ENCODE measurements at regions not wholly inside any gene's neighbourhood (a gene's known extent, or its start where the extent isn't known, plus 50 kb on each side); places are given as distances from the start of the nearest gene placed in this dataset.

DNA sequence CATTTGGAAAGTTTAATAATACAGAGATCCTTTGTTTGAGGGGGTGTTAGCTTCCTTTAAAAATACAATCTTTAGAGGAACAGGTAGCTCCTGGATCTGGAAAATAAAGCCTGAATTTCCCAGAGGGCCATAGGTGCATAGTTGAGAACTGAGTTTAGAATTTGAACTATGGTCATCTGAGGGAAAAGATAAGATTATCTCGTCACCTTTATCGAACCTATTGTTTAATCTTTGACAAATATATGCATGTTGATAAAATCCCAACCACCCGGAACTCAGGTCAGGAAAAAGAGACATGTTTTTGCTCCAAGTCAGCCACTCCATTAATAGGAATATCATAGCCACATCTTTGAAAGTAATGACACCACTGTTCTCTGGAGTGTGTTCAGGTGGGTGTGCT lies 91.7 kb upstream of the FAM169A start:
- intact Hi-C loops (cut with micrococcal nuclease; ENCODE audit: unreplicated experiment) (no loop called here), in situ Hi-C loops (cut with MboI) (no loop called here)
- H3K27me3 ChIP-seq (replicated peaks in 1 of 2; ENCODE audit: control insufficient read depth in 2 of 2, insufficient read depth in 2 of 2, low read length in 1 of 2): no peaks in the 10 kb centered on the region
- H3K4me3 ChIP-seq: no peak overlapping the region
- H4K20me1 ChIP-seq (ENCODE audit: control insufficient read depth, insufficient read depth): no peaks in the 10 kb centered on the region
- ChIA-PET RAD21 (ENCODE audit: unreplicated experiment) (no interaction called here), POLR2A (no interaction called here), CTCF (no interaction called here), SMC1A (ENCODE audit: uncharacterized antibody, unreplicated experiment) (no interaction called here)
- H3K79me2 ChIP-seq (ENCODE audit: control insufficient read depth, insufficient read depth, low read length): no peaks in the 10 kb centered on the region
- H3K9ac ChIP-seq (ENCODE audit: control insufficient read depth, insufficient read depth, low read length): no peak overlapping the region
- no TSS peak for BruUV-seq (replicated peaks)
- ATAC-seq (no peak), FAIRE-seq (no peak), DNase-seq (ENCODE audit: low read depth, low spot score) (no peak)
- TF ChIP-seq RCOR1 (conservative IDR thresholded peaks at IDR 0.05; ENCODE audit: low read depth, low read length): no peak
- TF ChIP-seq NR2C1 (IDR thresholded peaks at IDR 0.05): no peak
- no peak for TF ChIP-seq NRF1 (conservative IDR thresholded peaks at IDR 0.05; ENCODE audit: low read depth, low read length)
- TF ChIP-seq USF1 (IDR thresholded peaks at IDR 0.05; ENCODE audit: borderline replicate concordance, extremely low read length, insufficient read depth, low read depth, low read length): no peak
- no peak for TF ChIP-seq PAX5 (IDR thresholded peaks at IDR 0.05; ENCODE audit: borderline replicate concordance, low read depth, low read length)
- TF ChIP-seq, protein P1, sequence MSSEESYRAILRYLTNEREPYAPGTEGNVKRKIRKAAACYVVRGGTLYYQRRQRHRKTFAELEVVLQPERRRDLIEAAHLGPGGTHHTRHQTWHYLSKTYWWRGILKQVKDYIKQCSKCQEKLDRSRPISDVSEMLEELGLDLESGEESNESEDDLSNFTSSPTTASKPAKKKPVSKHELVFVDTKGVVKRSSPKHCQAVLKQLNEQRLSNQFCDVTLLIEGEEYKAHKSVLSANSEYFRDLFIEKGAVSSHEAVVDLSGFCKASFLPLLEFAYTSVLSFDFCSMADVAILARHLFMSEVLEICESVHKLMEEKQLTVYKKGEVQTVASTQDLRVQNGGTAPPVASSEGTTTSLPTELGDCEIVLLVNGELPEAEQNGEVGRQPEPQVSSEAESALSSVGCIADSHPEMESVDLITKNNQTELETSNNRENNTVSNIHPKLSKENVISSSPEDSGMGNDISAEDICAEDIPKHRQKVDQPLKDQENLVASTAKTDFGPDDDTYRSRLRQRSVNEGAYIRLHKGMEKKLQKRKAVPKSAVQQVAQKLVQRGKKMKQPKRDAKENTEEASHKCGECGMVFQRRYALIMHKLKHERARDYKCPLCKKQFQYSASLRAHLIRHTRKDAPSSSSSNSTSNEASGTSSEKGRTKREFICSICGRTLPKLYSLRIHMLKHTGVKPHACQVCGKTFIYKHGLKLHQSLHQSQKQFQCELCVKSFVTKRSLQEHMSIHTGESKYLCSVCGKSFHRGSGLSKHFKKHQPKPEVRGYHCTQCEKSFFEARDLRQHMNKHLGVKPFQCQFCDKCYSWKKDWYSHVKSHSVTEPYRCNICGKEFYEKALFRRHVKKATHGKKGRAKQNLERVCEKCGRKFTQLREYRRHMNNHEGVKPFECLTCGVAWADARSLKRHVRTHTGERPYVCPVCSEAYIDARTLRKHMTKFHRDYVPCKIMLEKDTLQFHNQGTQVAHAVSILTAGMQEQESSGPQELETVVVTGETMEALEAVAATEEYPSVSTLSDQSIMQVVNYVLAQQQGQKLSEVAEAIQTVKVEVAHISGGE (CRISPR knock-in tag; IDR thresholded peaks at IDR 0.05): no peak
- TF ChIP-seq SREBF2 (IDR thresholded peaks at IDR 0.05; ENCODE audit: low read length): no peak
- no peak for TF ChIP-seq TCF7 (IDR thresholded peaks at IDR 0.05; ENCODE audit: borderline replicate concordance)
- TF ChIP-seq IKZF1 (conservative IDR thresholded peaks at IDR 0.05): no peak
- no peaks in the 10 kb centered on the region for H3K4me1 ChIP-seq (ENCODE audit: control insufficient read depth, insufficient read depth, low read length)
- H3K36me3 ChIP-seq (ENCODE audit: control insufficient read depth in 2 of 2, insufficient read depth in 2 of 2, low read length in 1 of 2): no peaks in the 10 kb centered on the region
- WGBS (ENCODE audit: insufficient coverage, insufficient replicate concordance, low lambda C conversion rate, missing lambda C conversion rate): 30% methylated on average over 3 of the region's 3 CpGs
- no peak overlapping the region for H2AFZ ChIP-seq (ENCODE audit: control insufficient read depth, low read depth, low read length)
- no peak overlapping the region for H3K27ac ChIP-seq (ENCODE audit: control insufficient read depth, insufficient read depth)
- H3K4me2 ChIP-seq (ENCODE audit: control insufficient read depth, insufficient read depth): no peak overlapping the region
- no peaks in the 10 kb centered on the region for H3K9me3 ChIP-seq (replicated peaks; ENCODE audit: control insufficient read depth, insufficient read depth, low read length)
